ENCODE measurements at regions not wholly inside any gene's neighbourhood (a gene's known extent, or its start where the extent isn't known, plus 50 kb on each side); places are given as distances from the start of the nearest gene placed in this dataset.

- POLR2A ChIA-PET (ENCODE audit: low non-redundant PET): no interaction called here
- Histone ChIP-seq H3K36me3 (ENCODE audit: insufficient read depth, low read length, poor library complexity, severe bottlenecking) (no peaks in the 10 kb centered on the region), H3K27me3 (replicated peaks; ENCODE audit: insufficient read depth, low read depth, low read length, poor library complexity) (peaks cover 12% of the 10 kb centered on the region), H3K4me3 (ENCODE audit: low read depth, low read length, poor library complexity, severe bottlenecking) (no peak overlapping the region), H3K9me3 (ENCODE audit: low read depth, low read length, poor library complexity, severe bottlenecking) (no peaks in the 10 kb centered on the region), H3K4me1 (ENCODE audit: insufficient read depth, low read length, poor library complexity, severe bottlenecking) (no peaks in the 10 kb centered on the region), H3K27ac (ENCODE audit: low read depth, low read length, poor library complexity, severe bottlenecking) (no peak overlapping the region)
- CTCF ChIA-PET: no interaction called here
- DNase-seq (ENCODE audit: low spot score): no peak
- no TSS peak for BruUV-seq (replicated peaks)
- intact Hi-C loops (cut with micrococcal nuclease; ENCODE audit: unreplicated experiment): no loop called here
- no peak for TF ChIP-seq CTCF (conservative IDR thresholded peaks at IDR 0.05; ENCODE audit: low read depth, low read length)
- TF ChIP-seq EZH2 (IDR thresholded peaks at IDR 0.05; ENCODE audit: borderline replicate concordance, low read depth, low read length, poor library complexity, severe bottlenecking): no peak
Measured at GRCh38 chr11:19499999-19500398, 212.6 kb upstream of the NAV2 start.

GRCh38 chr11:19499026-19499669 is 213.5 kb upstream of the NAV2 start:
- DNase-seq (ENCODE audit: low spot score): no peak
- Histone ChIP-seq H3K9me3 (ENCODE audit: low read depth, low read length, poor library complexity, severe bottlenecking) (no peaks in the 10 kb centered on the region), H3K4me3 (ENCODE audit: low read depth, low read length, poor library complexity, severe bottlenecking) (no peak overlapping the region), H3K4me1 (ENCODE audit: insufficient read depth, low read length, poor library complexity, severe bottlenecking) (no peaks in the 10 kb centered on the region), H3K27ac (ENCODE audit: low read depth, low read length, poor library complexity, severe bottlenecking) (no peak overlapping the region), H3K36me3 (ENCODE audit: insufficient read depth, low read length, poor library complexity, severe bottlenecking) (no peaks in the 10 kb centered on the region), H3K27me3 (replicated peaks; ENCODE audit: insufficient read depth, low read depth, low read length, poor library complexity) (peaks cover 12% of the 10 kb centered on the region)
- BruUV-seq (replicated peaks): no TSS peak
- ChIA-PET CTCF (no interaction called here), POLR2A (ENCODE audit: low non-redundant PET) (no interaction called here)
- intact Hi-C loops (cut with micrococcal nuclease; ENCODE audit: unreplicated experiment): no loop called here
- TF ChIP-seq EZH2 (IDR thresholded peaks at IDR 0.05; ENCODE audit: borderline replicate concordance, low read depth, low read length, poor library complexity, severe bottlenecking) (no peak), CTCF (conservative IDR thresholded peaks at IDR 0.05; ENCODE audit: low read depth, low read length) (no peak)

- Histone ChIP-seq H3K4me1 (ENCODE audit: insufficient read depth, low read length, poor library complexity, severe bottlenecking) (no peaks in the 10 kb centered on the region), H3K27ac (ENCODE audit: low read depth, low read length, poor library complexity, severe bottlenecking) (no peak overlapping the region), H3K27me3 (replicated peaks; ENCODE audit: insufficient read depth, low read depth, low read length, poor library complexity) (no peaks in the 10 kb centered on the region), H3K36me3 (ENCODE audit: insufficient read depth, low read length, poor library complexity, severe bottlenecking) (no peaks in the 10 kb centered on the region), H3K4me3 (ENCODE audit: low read depth, low read length, poor library complexity, severe bottlenecking) (no peak overlapping the region), H3K9me3 (ENCODE audit: low read depth, low read length, poor library complexity, severe bottlenecking) (no peaks in the 10 kb centered on the region)
- POLR2A ChIA-PET (ENCODE audit: low non-redundant PET): interaction anchor here (0.6 kb wide), 1 partner anchor 28 kb away, joined by 4 read pairs; no protein-coding TSS in a partner anchor
- CTCF ChIA-PET: no interaction called here
- DNase-seq (ENCODE audit: low spot score): no peak
- TF ChIP-seq EZH2 (IDR thresholded peaks at IDR 0.05; ENCODE audit: borderline replicate concordance, low read depth, low read length, poor library complexity, severe bottlenecking) (no peak), CTCF (conservative IDR thresholded peaks at IDR 0.05; ENCODE audit: low read depth, low read length) (no peak)
- no TSS peak for BruUV-seq (replicated peaks)
- intact Hi-C loops (cut with micrococcal nuclease; ENCODE audit: unreplicated experiment): no loop called here
Measured at GRCh38 chr11:19493446-19494213, 219.0 kb upstream of the NAV2 start.

Measured in A673 (cell line).